ENCODE measurements at regions not wholly inside any gene's neighbourhood (a gene's known extent, or its start where the extent isn't known, plus 50 kb on each side); places are given as distances from the start of the nearest gene placed in this dataset.
A peak's percentile ranks its signal among the peaks of the same experiment; 100 is the strongest.

DNA sequence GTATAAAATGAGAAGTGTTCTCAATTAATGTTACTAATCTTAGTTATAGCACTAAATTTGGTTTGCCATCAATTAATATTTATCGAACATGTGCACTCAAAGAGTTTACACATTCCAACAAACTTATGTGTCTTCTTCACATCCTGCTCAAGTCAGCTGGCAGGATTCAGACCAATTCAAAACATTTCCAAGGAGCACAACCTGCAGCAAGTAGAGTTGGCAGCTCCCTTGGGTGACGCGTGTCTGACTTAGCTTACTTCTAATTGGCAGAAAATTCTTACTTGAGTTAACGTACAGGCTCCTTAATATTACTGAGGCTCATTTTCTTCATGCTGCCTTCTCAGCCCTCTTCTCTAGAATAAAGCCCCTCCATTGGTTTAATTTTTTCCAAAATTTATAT, 110.4 kb upstream of the PFN2 start:
- no peak for DNase-seq

DNA sequence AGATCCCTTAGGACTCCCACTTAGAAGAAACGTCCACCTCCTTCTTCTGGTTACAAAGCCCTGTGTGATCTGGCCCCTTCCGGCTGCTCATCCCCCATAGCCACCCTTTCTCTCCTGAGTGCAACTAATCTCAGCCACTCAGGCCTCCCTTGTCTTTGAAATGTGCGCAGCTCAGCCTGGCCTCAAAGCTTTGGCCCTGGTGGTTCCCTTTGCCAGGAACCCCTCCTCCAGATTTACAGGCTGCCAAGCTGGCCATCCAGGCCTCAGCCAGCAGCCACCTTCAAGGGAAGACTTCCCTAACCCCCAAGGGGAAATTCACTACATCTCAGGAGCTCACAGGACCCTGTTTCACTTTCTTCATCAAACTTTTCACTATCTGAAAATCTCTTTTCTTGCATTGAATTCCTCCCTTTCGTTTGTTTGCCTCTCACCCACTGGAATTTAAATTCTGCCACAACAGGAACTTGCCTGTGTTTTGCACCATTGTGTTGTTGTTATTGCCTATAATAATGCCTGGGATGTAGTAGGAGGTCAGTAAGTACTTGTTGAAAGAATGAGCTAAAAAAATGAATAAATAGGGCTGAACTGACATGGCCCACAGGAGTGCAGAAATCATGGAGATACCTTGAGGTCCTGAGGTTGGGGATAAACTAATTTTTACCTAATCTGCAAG, 109.5 kb upstream of the PFN2 start:
- no peak for DNase-seq

DNA sequence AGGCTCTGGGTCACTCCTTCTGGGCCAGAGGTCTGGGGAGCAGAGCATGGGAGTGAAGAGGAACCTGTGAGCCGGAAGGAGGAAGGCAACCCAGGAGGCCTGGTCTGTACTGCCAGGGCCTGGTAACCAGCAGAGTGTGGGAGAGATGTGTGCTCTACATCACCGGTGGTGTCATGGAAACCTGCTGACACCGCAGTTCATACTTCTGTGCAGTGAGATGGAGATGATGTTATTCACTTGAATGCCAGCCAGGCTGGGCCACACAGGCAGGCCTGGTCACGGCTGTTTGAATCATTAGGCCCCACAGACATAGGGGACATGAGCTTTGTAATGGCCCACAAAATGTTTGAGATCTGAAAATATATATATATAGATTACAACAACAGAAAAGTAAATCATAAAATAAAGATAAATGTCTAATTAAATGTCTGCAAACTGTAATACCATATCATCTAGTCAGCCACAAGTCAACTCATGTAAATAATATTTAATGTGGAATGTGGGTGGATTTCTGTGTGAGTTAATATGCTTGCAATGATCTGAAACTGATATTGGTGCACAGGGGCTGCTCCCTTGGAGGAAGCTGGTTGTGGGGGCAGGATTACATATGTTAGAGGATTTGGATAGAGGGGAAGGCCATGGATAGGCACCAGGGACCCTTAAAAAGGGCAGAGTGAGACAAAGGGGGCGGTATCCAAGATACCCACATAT, 108.5 kb upstream of the PFN2 start:
- DNase-seq, result no peak

DNA sequence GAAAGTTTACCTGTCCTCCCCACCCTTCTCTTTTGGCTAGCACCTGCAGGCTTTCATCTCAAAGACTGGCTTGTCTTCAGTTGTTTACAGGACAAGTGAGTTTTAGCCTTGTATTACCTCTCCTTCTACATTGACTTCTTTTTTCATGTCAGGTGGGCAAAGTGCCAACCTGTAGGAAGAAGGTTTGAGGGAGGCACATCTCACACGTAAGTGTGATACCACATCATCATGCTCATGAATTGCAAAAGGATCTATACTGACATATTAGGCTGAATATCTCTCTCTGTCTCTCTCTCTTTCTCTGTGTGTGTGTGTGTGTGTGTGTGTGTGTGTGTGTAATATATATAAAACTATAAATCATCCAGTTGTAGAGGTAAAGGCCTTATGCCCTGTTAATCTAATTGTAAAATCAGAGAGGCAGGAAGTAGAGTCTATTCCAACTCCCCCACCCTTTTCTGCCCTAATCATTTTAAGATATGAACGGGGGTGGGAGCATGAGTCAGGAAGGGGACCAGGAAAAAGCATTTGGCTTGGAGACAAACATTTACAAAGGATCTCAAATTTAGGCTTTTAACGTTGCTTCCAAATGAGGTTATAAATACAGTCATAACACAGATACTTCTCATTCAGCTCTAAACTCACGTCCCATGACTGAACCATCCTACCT, 107.0 kb upstream of the PFN2 start:
- no peak for DNase-seq

DNA sequence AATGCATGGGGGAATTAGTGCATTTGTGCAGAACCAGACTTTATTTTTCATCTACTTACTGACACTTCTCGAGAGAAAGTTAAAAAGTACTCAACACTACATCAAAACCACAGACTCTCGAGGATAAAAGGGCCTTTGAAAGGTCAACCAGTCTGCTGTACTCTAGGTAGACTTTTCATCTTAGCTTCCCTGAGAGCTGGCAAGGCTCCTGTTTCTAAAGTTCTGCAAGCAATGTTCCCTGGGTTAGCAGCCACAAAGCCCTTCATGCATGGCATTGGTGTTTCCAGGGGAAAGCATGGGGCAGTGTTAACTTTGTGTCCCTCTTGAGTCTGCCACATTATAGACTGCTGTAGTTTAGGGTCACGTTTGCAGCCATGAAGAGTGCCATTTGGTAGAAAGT, 106.4 kb upstream of the PFN2 start:
- no peak for DNase-seq

DNA sequence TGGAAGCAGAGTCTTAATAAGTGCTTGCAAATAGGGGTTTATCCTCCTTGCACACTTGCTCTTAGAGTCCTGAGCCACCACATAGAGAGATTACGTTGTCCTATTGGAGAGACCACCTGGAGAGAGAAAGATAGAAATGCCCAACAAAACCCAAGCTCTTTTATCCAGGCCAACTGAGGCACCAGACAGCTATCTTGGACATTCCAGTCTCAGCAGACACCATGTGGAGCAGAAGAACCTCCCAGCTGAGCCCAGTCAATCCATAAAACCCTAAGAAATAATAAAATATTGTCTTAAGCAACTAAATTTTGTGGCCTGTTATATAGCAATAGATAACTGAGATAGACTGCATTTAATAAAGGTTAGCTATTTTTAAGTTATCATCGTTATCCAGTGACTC, 105.7 kb upstream of the PFN2 start:
- DNase-seq, result no peak

DNA sequence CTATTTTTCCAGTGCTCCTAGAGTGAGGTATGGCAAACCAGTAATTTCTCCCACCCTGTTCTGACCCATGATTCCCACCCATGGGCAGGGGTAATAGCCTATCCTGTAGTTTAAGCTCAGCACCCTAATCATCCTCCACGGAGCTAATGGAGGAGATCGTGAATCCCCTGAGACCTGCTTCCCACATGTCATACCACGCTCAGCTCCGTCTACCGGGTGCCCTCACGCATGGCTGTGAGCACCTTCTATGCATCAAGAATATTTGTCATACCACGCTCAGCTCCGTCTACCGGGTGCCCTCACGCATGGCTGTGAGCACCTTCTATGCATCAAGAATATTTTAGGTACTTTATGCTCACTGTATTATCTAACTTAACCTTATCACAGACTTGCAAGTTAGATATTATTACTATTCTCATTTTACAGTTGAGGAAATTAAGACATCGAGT, 104.7 kb upstream of the PFN2 start:
- DNase-seq, result no peak

DNA sequence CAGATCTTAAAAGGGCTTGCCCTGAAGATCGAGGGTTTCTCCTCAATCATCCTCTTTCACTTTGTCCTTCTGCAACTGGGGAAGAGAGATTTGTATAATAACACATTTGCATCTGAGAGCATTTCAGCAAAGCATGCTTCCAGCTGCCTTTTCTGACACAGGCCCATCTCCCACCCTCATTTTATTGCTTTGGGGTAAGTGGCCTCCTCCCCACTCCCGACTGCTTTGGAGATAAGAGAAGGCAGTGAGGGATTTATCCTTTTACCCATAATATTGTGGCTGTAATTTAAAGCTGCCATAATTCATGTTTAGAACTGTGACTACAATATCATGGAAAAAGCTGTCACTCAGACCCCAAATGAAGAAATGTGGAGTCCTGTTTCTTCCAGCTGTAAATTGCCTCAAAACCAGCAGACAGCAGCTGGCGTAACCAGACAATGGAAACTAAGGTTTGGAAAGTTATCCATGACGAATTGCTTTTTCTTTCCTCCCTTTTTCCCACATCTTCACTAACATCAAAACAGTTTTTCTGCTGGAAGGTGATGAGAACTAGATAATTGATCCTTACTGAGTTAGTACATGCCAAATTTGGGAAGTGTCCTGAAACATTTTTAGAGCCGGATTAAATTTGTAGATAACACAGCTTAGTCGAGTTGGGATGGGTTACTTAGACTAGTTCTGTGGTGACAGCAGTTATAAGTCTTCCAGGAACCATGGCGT, 104.2 kb upstream of the PFN2 start:
- no peak for DNase-seq

DNA sequence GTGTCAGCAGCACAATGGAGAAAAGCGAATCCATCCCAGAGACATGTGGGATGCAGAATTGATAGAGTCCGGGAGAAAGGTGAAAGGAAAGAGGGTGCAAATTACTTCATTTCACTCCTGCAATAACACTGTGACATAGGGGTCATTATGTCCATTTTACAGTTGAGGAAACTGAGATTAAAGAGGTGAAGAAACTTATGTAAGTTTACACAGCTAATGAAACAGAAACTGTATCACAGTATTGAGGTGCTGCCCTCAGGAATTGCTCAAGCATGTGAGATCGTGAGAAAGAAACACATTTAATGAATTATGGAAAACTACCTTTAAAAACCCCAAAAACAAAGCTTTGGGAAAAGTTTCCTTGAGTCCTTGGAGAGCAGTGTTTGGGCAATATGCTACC, 103.6 kb upstream of the PFN2 start:
- no peak for DNase-seq

DNA sequence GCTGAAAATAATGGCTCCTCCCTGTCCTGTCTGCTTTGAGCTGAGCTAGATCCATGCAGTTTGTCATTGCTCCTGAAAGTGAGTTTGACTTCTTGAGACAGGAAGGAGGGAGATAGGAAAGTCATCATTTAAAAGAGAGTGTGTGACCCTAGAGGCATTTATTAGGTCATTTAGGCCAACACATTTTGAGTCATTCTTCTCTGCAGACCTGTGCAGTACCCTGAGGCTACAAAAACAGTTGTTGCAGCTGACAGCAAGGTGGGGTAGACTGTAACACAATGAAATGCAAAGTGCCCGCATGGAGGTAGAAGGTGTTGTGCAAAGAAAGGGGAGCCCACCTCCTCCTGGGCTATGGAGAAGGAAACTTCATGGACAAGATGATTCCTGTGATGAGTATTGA, 102.8 kb upstream of the PFN2 start:
- DNase-seq, result no peak

DNA sequence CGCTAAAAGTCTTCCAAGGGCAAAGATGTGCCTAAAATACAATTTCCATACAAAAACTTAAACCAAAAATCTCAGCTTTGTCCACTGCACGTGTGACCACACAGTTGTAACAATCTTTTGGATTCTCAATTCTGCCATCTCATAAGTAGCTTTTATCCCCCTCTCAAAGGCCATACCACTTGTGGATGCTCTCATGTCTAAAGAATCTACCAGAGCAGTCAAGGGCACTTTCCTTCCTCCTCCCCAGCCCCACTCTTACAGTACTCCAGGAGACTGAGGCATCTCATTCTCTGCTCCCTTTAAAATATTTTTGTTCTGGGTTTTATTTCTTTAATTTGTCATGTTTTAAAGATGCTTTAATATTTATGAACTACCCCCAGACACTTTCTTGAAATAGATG, 102.3 kb upstream of the PFN2 start:
- DNase-seq, result no peak

DNA sequence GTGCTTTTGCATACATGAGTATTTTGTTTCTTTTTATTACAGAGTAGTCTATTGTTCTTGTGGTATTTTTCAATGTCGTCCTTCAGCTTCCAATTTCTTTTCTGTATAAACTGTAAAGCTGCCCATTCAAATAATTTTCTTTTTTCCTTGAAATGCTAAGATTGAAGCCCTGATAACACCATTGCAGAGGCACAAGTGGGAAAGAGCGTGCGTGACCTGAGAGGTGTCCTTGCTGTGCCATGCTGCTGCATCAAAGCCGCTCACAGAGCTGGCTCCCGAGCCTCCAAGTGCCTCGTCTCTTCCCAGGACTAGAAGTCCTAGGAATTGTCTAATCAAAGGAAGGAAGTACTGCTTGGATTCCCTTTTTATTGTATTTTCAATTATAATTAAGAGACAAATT, 101.9 kb upstream of the PFN2 start:
- no peak for DNase-seq

DNA sequence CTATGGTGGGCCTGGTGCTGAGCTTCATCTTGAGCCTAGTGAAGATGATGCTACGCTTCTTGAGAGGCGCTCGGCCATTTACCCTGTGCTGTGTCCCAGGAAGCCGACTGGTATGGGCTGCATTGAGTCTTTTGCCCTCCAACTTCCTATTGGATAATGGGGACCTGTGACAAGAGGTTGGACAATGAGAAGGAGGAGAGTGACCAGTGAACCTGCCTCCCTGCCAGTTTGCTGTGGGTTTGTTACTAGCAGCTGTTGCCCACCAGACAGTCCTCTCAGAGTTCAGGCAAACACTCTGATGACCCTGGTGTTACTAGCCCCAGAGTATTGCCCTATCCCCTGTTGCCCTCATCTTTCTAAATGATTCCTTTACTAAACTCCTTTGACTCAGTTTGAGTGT, 99.6 kb upstream of the PFN2 start:
- DNase-seq, result no peak

DNA sequence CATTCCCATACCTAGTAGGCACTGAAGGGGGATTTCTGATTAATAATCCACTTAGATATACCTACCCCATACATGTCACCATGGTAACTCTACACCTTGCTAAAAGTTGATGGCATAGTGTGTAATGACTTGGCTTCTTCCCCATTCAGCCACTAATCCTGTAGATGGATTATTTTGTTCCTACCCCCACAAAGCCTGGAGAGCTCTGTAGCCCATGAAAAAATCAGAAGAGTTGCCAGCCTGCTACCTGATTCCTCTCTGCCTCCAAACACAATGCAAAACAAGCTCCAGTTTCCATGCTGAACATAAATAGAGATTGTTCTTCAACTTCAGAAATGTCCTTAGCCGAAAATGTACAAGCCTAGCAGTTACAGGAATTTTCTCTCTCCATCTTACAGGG, 98.9 kb upstream of the PFN2 start:
- DNase-seq, result peak; percentile 90 to 97

DNA sequence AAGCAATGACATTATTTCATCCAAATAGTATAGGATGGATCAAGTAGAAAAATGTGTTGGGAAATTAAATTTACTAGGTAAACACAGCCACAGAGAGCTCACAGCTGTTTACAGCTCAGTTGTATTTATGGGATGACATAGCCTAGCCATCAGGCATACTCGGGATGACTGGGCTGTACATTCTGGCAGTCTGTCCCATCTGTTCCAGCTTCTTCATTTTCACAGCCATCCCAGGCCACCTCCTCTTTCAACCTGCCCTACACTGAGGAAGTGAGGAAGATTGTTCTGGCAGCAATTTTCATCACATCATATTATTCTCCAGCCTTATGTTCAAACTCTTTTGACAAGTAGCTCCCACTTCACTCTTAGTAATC, 98.4 kb upstream of the PFN2 start:
- peak; percentile 86 to 97 for DNase-seq

DNA sequence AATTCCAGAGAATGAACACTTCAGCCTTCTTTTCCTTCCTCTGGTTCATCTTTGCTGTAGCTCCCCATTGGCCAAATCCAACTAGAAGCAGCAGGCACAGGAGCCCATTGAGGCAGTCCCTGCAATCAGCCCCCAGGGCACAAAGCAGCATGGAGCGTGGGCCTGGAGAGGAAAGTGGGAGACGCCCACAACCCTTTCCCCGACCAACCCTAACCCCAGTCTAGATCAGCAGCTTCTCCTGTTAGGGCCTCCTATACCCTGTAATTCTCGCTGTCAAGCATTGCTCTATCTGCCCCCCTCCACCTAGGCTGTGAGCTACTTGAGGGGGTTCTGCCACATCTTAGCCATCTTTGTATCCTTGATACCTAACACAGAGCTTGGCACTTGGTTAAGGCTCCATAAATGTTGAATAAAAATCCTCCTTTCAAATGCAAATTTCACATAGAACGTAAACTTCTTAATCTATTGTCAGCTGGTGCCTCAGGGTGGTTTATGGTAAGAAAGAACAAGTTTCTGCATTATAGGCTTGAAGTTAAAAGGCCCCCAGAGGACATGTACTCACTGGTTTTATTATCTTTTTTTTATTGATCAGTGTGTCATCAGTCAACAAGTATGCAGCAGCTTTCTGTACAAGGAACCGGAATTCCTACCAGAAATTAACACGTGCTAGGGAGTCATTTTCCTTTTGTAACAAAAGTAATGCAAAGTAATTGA, 97.9 kb upstream of the PFN2 start:
- DNase-seq, result no peak

DNA sequence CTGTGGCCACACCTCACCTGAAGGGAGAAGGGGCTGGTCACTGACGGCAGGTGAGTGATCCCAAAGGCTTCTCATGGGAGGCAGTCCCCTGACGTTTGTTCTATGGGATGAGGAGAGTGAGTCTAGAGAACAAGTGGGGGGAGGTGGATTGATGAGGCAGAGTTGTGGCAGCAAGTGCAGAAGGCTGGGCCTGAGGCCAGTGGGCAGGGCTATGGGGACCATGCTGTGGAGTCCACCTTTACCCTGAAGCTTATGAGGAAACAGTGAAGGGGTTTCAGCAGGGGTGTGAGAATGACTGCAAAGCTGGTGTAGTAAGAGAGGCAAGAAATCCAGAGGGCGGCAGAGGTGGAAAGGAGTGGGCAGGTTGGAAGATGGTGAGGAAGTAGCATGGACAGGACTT, 96.9 kb upstream of the PFN2 start:
- no peak for DNase-seq

DNA sequence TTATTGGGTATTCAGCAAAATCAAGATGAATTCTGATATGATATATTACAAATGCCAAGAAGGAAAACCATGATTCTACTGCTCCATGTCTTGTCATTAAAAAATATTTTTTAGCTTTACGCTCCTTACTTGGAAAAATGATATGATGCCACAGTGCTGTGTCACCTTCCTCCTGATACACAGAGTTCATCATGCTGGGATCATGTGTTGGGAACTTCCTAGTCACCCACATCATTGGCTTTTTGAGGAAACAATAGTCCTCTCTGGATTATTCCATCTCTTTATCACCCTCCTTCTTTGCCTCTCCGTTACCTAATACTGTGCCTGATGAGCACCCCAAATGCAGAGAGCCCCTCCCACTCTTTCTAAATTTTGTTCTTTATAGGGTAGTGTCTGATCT, 94.3 kb upstream of the PFN2 start:
- DNase-seq, result no peak

DNA sequence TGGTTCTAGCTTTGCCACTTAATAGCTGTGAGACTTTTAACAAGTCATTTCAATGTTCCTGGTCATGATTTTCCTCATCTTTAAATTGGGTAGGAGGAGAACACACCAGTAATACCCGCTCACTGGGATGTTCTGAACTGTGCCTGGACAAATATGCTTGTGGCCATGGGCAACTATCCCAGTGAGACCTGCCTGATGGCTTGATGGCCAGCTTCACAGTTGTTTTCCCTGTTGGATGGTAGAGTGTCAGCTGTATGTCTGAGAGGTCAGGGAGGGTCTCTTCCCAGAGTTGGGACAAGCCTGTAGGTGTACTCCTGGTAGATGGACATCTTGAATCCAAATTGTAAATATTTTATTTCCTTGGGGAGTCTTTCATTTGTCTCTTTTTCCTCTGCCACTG, 92.5 kb upstream of the PFN2 start:
- no peak for DNase-seq

DNA sequence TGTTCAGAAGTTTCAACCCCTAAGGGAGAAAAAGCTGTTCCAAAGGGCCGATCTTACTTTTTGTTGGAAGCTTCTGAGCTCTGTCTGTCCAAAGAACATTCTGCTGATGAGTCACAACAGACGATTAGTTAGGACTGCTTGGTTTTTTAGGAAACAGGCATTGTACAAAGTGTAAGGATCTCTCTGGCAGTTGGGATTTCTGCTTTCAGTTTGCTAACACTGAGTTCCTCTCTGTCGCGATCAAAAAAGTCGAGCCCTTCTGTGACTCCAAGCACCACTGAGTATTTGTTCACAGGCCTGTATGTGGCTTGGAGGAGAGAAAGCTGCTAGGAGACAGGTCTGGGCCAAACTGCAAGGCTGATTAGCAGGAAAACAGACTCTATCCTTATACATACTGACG, 91.8 kb upstream of the PFN2 start:
- no peak for DNase-seq

DNA sequence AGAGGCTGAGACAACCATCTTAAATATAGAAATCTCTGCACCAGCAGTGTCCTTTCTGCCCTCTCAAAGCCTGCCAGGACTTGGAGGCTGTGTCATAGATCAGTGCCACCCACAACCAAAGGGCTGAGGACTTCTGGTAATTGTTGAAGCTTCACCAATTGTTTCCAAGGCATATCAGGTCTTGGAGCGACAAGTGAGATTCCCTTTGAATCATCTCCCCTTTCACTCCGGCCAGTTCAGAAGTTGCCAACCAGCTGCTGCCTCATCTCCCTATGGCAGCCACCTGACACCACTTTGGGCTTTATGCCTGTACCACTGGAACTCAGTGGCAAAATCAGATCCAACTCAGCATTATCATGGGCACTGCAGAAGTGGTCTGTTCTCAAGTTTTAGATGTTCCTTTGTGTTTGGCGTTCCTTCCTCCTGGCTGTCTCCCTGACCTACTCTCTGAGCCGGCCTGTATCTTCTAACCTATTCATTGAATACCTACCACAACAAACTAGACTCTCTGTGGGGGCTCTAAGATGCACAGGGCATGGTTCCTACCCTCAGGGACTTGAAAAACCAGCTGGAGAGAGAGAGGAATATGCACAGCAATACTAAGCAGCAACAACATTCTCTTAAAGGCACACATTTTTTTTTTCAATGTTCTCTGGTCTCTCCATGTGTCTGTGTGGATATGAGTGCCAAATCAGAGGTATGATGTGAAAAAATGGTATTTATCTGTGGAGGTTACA, 90.8 kb upstream of the PFN2 start:
- no peak for DNase-seq

DNA sequence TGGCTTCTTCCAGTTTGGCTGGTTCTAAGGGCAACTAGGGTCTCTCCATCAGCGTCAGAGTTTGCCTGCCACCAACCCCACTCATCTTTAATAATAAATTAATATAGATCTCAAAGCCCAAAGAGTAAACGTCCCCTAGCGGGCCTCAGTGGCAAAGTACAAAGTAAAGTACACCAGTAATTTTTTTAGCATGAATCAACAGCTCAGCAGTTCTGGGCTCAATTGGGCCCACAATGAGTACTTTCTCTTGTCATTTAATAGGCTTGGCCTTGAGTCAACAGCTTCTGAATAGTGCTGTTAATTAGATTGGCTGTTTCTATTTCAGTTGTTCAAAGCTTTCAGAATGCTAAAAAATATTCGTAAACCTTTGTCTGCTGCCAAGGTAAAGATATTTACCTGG, 89.0 kb upstream of the PFN2 start:
- DNase-seq, result no peak

All from NCI-H524 (cell line).